ENCODE measurements at regions not wholly inside any gene's neighbourhood (a gene's known extent, or its start where the extent isn't known, plus 50 kb on each side); places are given as distances from the start of the nearest gene placed in this dataset.

DNA sequence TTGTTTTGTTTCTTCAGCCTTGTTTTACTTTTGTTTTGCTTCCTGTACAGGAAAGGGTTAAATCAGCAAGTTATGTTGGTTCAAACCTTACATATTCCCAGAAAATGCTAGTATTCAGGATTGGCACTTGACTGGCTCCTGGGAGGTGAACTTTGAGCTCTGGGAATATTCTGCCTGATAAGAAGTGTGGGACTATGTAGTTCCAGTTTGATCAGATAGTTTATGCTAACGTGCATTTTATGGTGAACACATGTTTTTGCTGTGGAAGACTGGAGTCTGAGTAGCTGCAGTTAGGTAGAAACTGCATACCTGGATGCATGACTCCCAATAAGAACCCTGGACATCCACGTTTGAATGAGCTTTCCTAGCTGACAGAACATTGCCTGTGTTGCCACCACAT, 603.1 kb upstream of the HS6ST1 start:
- H2AFZ ChIP-seq (ENCODE audit: low read depth, low read length) = no peak overlapping the region
- H3K36me3 ChIP-seq (ENCODE audit: control insufficient read depth in 2 of 2, extremely low read depth in 1 of 2, insufficient read depth in 2 of 2, low read length in 2 of 2) = no peaks in the 10 kb centered on the region
- TF ChIP-seq POLR2AphosphoS5 (IDR thresholded peaks at IDR 0.05; ENCODE audit: insufficient read depth, low read depth, low read length) (no peak), JUN (IDR thresholded peaks at IDR 0.05; ENCODE audit: borderline replicate concordance, insufficient read depth, insufficient read length, low read depth) (no peak), GATA2 (IDR thresholded peaks at IDR 0.05; ENCODE audit: insufficient read depth, insufficient read length, low read depth, low read length) (no peak), POLR2A (IDR thresholded peaks at IDR 0.05; ENCODE audit: low read depth, low read length) (no peak), FOS (IDR thresholded peaks at IDR 0.05; ENCODE audit: borderline replicate concordance, insufficient read depth, low read length) (no peak), EZH2 (IDR thresholded peaks at IDR 0.05; ENCODE audit: borderline replicate concordance, low read depth, low read length, severe bottlenecking) (no peak), MYC (IDR thresholded peaks at IDR 0.05; ENCODE audit: low read depth, low read length) (no peak)
- TF ChIP-seq, protein P1, sequence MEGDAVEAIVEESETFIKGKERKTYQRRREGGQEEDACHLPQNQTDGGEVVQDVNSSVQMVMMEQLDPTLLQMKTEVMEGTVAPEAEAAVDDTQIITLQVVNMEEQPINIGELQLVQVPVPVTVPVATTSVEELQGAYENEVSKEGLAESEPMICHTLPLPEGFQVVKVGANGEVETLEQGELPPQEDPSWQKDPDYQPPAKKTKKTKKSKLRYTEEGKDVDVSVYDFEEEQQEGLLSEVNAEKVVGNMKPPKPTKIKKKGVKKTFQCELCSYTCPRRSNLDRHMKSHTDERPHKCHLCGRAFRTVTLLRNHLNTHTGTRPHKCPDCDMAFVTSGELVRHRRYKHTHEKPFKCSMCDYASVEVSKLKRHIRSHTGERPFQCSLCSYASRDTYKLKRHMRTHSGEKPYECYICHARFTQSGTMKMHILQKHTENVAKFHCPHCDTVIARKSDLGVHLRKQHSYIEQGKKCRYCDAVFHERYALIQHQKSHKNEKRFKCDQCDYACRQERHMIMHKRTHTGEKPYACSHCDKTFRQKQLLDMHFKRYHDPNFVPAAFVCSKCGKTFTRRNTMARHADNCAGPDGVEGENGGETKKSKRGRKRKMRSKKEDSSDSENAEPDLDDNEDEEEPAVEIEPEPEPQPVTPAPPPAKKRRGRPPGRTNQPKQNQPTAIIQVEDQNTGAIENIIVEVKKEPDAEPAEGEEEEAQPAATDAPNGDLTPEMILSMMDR (IDR thresholded peaks at IDR 0.05; ENCODE audit: extremely low read depth in 1 of 2, insufficient read depth in 1 of 2, low read depth in 1 of 2, low read length in 2 of 2) = no peak
- TF ChIP-seq, protein P2, sequence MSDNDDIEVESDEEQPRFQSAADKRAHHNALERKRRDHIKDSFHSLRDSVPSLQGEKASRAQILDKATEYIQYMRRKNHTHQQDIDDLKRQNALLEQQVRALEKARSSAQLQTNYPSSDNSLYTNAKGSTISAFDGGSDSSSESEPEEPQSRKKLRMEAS (IDR thresholded peaks at IDR 0.05; ENCODE audit: insufficient read depth, insufficient read length) = no peak
- dilution Hi-C loops (cut with MboI; ENCODE audit: extremely low pct_ligation_motif_present, low sequenced_read_pairs) = no loop called here
- CTCF ChIA-PET = no interaction called here
- H3K4me1 ChIP-seq (ENCODE audit: control insufficient read depth, extremely low read depth, insufficient read depth, low read length) = no peaks in the 10 kb centered on the region
- H3K79me2 ChIP-seq (ENCODE audit: control insufficient read depth, insufficient read depth, low read length) = no peaks in the 10 kb centered on the region
- peaks cover 2% of the 10 kb centered on the region for H3K9me3 ChIP-seq (replicated peaks; ENCODE audit: control insufficient read depth, insufficient read depth, low read length)
- POLR2A ChIA-PET = no interaction called here
- no peak overlapping the region for H3K27ac ChIP-seq (ENCODE audit: insufficient read depth, low read depth, low read length)
- no peak overlapping the region for H3K4me3 ChIP-seq (replicated peaks in 1 of 3; ENCODE audit: insufficient read depth in 1 of 3, low read depth in 1 of 3, low read length in 3 of 3)
- intact Hi-C loops (cut with micrococcal nuclease) = no loop called here
- DNase-seq (ENCODE audit: low read depth, low spot score) = no peak
- H3K9me1 ChIP-seq (replicated peaks; ENCODE audit: control insufficient read depth, extremely low read depth, insufficient read depth, low read length) = no peaks in the 10 kb centered on the region
- no peak for FAIRE-seq
- H3K9ac ChIP-seq (replicated peaks; ENCODE audit: extremely low read depth, insufficient read depth, low read length) = no peak overlapping the region
- no TSS peak for BruUV-seq (replicated peaks)
- H3K4me2 ChIP-seq (ENCODE audit: insufficient read depth, low read length) = no peak overlapping the region
- H3K27me3 ChIP-seq (ENCODE audit: control insufficient read depth in 2 of 2, insufficient read depth in 2 of 2, low read length in 2 of 2) = no peaks in the 10 kb centered on the region
- H4K20me1 ChIP-seq (replicated peaks; ENCODE audit: control insufficient read depth, extremely low read depth, insufficient read depth, low read length) = no peaks in the 10 kb centered on the region
